WI38 (cell line): ENCODE measurements at regions not wholly inside any gene's neighbourhood (a gene's known extent, or its start where the extent isn't known, plus 50 kb on each side); places are given as distances from the start of the nearest gene placed in this dataset.

Experiments used
- H3K4me3 ChIP-seq: 2 replicates; pipeline ENCODE4 v1.5.1; 2011; ENCODE audit warnings: low read depth, mild to moderate bottlenecking, control low read depth, low read length
- CTCF ChIP-seq: IDR thresholded peaks from 2 replicates; pipeline ENCODE4 v1.5.1; 2012; ENCODE audit warnings: low read depth, mild to moderate bottlenecking, control low read depth, low read length

GRCh38 chr13:89029062-89029461 lies 1357.9 kb downstream of the SLITRK5 start:
- no peak for TF ChIP-seq CTCF

GRCh38 chr13:89034015-89034414 lies 1362.8 kb downstream of the SLITRK5 start:
- TF ChIP-seq CTCF, result no peak
- H3K4me3 ChIP-seq, result no peak overlapping the region

More at GRCh38 chr13:89029062-89029461, 1357.9 kb downstream of the SLITRK5 start:
- H3K4me3 ChIP-seq, result no peak overlapping the region

GRCh38 chr13:89052699-89053098 lies 1381.5 kb downstream of the SLITRK5 start:
- TF ChIP-seq CTCF, result no peak
- H3K4me3 ChIP-seq, result no peak overlapping the region

GRCh38 chr13:89053418-89053817 lies 1382.2 kb downstream of the SLITRK5 start:
- no peak for TF ChIP-seq CTCF

GRCh38 chr13:89057274-89057673 lies 1386.1 kb downstream of the SLITRK5 start:
- no peak overlapping the region for H3K4me3 ChIP-seq
- no peak for TF ChIP-seq CTCF

More at GRCh38 chr13:89053418-89053817, 1382.2 kb downstream of the SLITRK5 start:
- no peak overlapping the region for H3K4me3 ChIP-seq

GRCh38 chr13:89057862-89058261 lies 1386.7 kb downstream of the SLITRK5 start:
- no peak overlapping the region for H3K4me3 ChIP-seq
- no peak for TF ChIP-seq CTCF

- no peak for TF ChIP-seq CTCF
- H3K4me3 ChIP-seq, result no peak overlapping the region
Observed at GRCh38 chr13:89061821-89062220, 1390.7 kb downstream of the SLITRK5 start.
